Left hindlimb (tissue), 1 donor: ENCODE measurements at regions not wholly inside any gene's neighbourhood (a gene's known extent, or its start where the extent isn't known, plus 50 kb on each side); places are given as distances from the start of the nearest gene placed in this dataset.

Source experiments
- DNase-seq: peaks from one replicate; pipeline ENCODE4 v3.0.0-alpha.2; 2018

GRCh38 chr13:40152145-40152544 lies 496.7 kb downstream of the COG6 start:
- DNase-seq = no peak

- DNase-seq = no peak
These were observed 497.5 kb downstream of the COG6 start for GRCh38 chr13:40152922-40153321.

- no peak for DNase-seq
These were observed 498.1 kb downstream of the COG6 start for GRCh38 chr13:40153516-40153915.

GRCh38 chr13:40155201-40155600 lies 499.7 kb downstream of the COG6 start:
- DNase-seq = no peak

- no peak for DNase-seq
These were observed 502.8 kb downstream of the COG6 start for GRCh38 chr13:40158218-40158617.

GRCh38 chr13:40158757-40159156 lies 503.3 kb downstream of the COG6 start:
- DNase-seq = no peak

GRCh38 chr13:40159736-40160135 lies 504.3 kb downstream of the COG6 start:
- DNase-seq = no peak

- DNase-seq = no peak
These were observed 505.3 kb downstream of the COG6 start for GRCh38 chr13:40160618-40161350.

GRCh38 chr13:40161351-40161810 lies 505.1 kb downstream of the FOXO1 start:
- DNase-seq = no peak

GRCh38 chr13:40161931-40162330 lies 504.5 kb downstream of the FOXO1 start:
- DNase-seq = no peak

- no peak for DNase-seq
These were observed 503.1 kb downstream of the FOXO1 start for GRCh38 chr13:40163066-40164000.

GRCh38 chr13:40164133-40164532 lies 502.3 kb downstream of the FOXO1 start:
- DNase-seq = no peak

GRCh38 chr13:40165316-40165932 lies 501.0 kb downstream of the FOXO1 start:
- DNase-seq = no peak

GRCh38 chr13:40167327-40167726 lies 499.1 kb downstream of the FOXO1 start:
- no peak for DNase-seq

- DNase-seq = no peak
These were observed 497.8 kb downstream of the FOXO1 start for GRCh38 chr13:40168425-40169166.

- DNase-seq = no peak
These were observed 497.0 kb downstream of the FOXO1 start for GRCh38 chr13:40169476-40169875.

GRCh38 chr13:40170091-40170490 lies 496.4 kb downstream of the FOXO1 start:
- DNase-seq = no peak

- DNase-seq = no peak
These were observed 495.5 kb downstream of the FOXO1 start for GRCh38 chr13:40170982-40171381.

- DNase-seq = no peak
These were observed 494.9 kb downstream of the FOXO1 start for GRCh38 chr13:40171566-40171965.

- DNase-seq = no peak
These were observed 494.3 kb downstream of the FOXO1 start for GRCh38 chr13:40172149-40172591.

GRCh38 chr13:40172878-40173277 lies 493.6 kb downstream of the FOXO1 start:
- no peak for DNase-seq

GRCh38 chr13:40175639-40176038 lies 490.8 kb downstream of the FOXO1 start:
- DNase-seq = no peak

- no peak for DNase-seq
These were observed 490.2 kb downstream of the FOXO1 start for GRCh38 chr13:40176242-40176641.
